Chondrocyte (in vitro differentiated cells): ENCODE measurements at regions not wholly inside any gene's neighbourhood (a gene's known extent, or its start where the extent isn't known, plus 50 kb on each side); places are given as distances from the start of the nearest gene placed in this dataset.

Experiments
- DNase-seq: peaks from one replicate; pipeline ENCODE4 v3.0.0; 2021; ENCODE audit warnings: mixed read lengths, low spot score
- H3K27ac Mint-ChIP-seq: one replicate; pipeline ENCODE4 v1.8.0; 2021; ENCODE audit warnings: mild to moderate bottlenecking, moderate library complexity, mixed read lengths; ENCODE audit not compliant: unreplicated experiment
- H3K27me3 Mint-ChIP-seq: 2 replicates; pipeline ENCODE4 v1.8.0; 2021; ENCODE audit warnings: low read depth, mixed read lengths
- H3K36me3 Mint-ChIP-seq: 2 replicates; pipeline ENCODE4 v1.8.0; 2021; ENCODE audit warnings: low read depth, mixed read lengths
- H3K4me1 Mint-ChIP-seq: 2 replicates; pipeline ENCODE4 v1.8.0; 2021; ENCODE audit warnings: low read depth, mild to moderate bottlenecking, mixed read lengths
- H3K4me3 Mint-ChIP-seq: one replicate; pipeline ENCODE4 v1.8.0; 2021; ENCODE audit warnings: mild to moderate bottlenecking, moderate library complexity, mixed read lengths; ENCODE audit not compliant: unreplicated experiment
- H3K9me3 Mint-ChIP-seq: 2 replicates; pipeline ENCODE4 v1.8.0; 2021; ENCODE audit warnings: low read depth, mixed read lengths
- TF ChIP-seq, protein P1 (sequence below): fragments of 200-600 bp; sonication (generic); IDR thresholded peaks from 2 replicates; pipeline ENCODE4 v1.5.0; 2021; ENCODE audit warnings: antibody characterized with exemption, mild to moderate bottlenecking, moderate library complexity

DNA sequence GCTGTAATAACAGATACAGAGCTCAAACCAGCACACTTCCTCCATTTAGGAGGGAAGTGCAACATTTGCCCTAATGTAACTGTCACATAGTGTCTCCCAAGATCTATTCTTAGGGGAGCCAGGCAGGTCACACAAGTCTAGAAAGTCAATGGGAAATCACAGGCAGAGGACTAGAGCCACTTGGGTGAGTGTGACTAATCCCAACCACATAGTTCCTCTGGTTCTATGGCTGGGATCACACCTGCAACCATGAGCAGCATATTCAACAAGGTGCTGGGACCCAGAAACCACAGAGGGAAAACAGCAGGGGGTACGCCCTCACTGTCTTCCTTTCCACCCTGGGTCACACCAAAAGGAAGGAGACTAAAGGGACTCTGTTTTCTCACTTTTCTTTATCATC is 66.8 kb upstream of the TACR3 start:
- Mint-ChIP-seq H3K4me1 (no peaks in the 10 kb centered on the region), H3K27me3 (peaks cover 2% of the 10 kb centered on the region), H3K36me3 (no peaks in the 10 kb centered on the region), H3K9me3 (peaks cover 13% of the 10 kb centered on the region), H3K27ac (no peak overlapping the region), H3K4me3 (no peak overlapping the region)
- TF ChIP-seq, protein P1, sequence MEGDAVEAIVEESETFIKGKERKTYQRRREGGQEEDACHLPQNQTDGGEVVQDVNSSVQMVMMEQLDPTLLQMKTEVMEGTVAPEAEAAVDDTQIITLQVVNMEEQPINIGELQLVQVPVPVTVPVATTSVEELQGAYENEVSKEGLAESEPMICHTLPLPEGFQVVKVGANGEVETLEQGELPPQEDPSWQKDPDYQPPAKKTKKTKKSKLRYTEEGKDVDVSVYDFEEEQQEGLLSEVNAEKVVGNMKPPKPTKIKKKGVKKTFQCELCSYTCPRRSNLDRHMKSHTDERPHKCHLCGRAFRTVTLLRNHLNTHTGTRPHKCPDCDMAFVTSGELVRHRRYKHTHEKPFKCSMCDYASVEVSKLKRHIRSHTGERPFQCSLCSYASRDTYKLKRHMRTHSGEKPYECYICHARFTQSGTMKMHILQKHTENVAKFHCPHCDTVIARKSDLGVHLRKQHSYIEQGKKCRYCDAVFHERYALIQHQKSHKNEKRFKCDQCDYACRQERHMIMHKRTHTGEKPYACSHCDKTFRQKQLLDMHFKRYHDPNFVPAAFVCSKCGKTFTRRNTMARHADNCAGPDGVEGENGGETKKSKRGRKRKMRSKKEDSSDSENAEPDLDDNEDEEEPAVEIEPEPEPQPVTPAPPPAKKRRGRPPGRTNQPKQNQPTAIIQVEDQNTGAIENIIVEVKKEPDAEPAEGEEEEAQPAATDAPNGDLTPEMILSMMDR, result no peak
- no peak for DNase-seq

DNA sequence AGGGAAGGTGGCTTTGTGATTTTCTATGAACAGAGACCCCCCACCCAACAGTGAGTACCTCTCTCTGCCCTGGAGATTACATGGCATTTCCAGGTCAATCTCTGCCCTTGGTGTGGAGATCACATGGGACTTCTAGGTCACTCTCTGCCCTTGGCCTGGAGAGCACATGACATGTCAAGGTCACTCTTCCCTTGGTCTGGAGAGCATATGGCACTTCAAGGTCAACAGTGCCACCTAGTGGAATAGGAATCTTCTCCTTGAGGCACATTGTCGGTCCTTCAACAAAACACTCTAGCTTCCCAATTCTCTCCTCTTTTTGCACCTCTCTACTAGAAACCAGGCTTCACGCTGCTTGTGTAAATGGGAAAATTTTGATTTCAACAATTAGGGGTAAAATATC is 66.2 kb upstream of the TACR3 start:
- no peaks in the 10 kb centered on the region for H3K4me1 Mint-ChIP-seq
- peaks cover 13% of the 10 kb centered on the region for H3K9me3 Mint-ChIP-seq
- no peak for DNase-seq
- no peak overlapping the region for H3K27ac Mint-ChIP-seq
- H3K4me3 Mint-ChIP-seq, result no peak overlapping the region
- no peaks in the 10 kb centered on the region for H3K36me3 Mint-ChIP-seq
- peaks cover 2% of the 10 kb centered on the region for H3K27me3 Mint-ChIP-seq
- TF ChIP-seq, protein P1, result peak; percentile 67

DNA sequence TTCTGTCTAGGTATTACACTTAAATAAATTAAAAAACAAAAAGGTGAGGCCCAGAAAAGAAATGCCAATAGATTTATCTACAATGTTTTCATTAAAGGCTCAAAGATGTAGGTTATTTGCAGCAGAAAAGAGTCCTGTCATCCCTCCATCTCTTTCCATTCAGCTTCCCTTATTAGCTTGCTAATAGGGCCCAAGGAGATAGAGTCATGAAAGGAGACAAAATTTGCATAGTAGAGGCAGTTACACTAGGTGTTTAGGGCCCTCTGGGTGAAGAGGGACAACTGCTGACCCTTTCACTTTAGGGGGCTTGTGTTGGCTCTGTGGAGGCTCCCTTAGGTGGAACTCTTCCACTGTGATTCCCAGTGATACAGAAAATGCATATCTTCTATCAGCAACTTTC is 58.4 kb upstream of the TACR3 start:
- Mint-ChIP-seq H3K36me3 (no peaks in the 10 kb centered on the region), H3K4me3 (no peak overlapping the region), H3K4me1 (no peaks in the 10 kb centered on the region), H3K27me3 (no peaks in the 10 kb centered on the region), H3K27ac (no peak overlapping the region), H3K9me3 (no peaks in the 10 kb centered on the region)
- no peak for DNase-seq
- TF ChIP-seq, protein P1, result no peak

DNA sequence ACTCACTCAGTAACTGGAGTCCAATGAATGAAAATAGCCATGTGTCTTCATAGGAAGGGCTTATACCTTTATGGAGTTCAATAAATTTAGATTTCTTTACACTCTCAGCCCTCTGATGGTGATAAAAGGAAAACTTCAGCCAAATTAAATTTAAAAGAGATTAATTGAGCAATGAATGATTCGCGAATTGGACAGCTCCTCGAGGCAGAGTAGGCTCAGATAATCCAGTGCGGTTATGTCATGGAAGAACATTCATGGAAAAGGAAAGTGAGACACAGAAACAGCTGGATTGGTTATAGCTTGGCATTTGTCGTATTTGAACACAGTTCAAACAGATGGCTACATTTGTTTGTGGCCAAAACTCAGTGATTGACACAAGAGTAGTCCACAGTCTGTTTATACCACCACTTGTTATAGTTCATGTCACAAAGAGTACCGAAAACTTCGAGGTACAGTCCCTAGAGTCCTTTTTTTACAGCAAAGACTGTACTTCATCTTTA is 54.6 kb upstream of the TACR3 start:
- Mint-ChIP-seq H3K27ac (no peak overlapping the region), H3K4me1 (no peaks in the 10 kb centered on the region), H3K4me3 (no peak overlapping the region), H3K27me3 (peaks cover 7% of the 10 kb centered on the region), H3K36me3 (no peaks in the 10 kb centered on the region), H3K9me3 (no peaks in the 10 kb centered on the region)
- no peak for DNase-seq
- TF ChIP-seq, protein P1, result no peak

DNA sequence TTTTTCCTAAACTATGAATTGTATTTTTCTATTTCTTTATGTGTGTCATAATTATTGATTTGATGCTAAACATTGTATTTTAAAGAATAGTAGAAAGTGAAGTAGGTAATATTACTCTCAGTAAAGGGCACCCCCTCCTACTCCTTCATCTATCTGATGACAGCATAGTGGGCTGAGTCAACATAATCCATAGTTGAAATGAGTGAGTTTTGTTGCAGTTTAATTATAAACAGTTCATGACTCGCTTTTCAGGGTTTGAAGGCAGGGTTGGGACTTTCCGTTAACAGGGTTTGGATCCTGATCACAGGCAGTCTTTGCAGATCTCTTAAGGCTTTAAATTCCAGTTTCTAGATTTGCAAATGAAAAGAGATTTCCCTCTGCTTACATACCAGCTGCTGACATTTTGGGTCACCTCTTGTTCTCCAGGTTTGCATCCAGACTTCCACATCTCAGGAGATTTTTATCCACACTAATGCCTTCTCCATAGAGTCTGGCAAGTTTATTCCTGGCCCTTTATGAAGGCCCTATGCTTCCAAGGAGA is 54.0 kb upstream of the TACR3 start:
- TF ChIP-seq, protein P1, result no peak
- H3K27me3 Mint-ChIP-seq, result peaks cover 10% of the 10 kb centered on the region
- no peaks in the 10 kb centered on the region for H3K9me3 Mint-ChIP-seq
- no peak for DNase-seq
- no peaks in the 10 kb centered on the region for H3K36me3 Mint-ChIP-seq
- no peak overlapping the region for H3K27ac Mint-ChIP-seq
- H3K4me1 Mint-ChIP-seq, result no peaks in the 10 kb centered on the region
- H3K4me3 Mint-ChIP-seq, result no peak overlapping the region
